HG03025 (cell line): ENCODE measurements at regions not wholly inside any gene's neighbourhood (a gene's known extent, or its start where the extent isn't known, plus 50 kb on each side); places are given as distances from the start of the nearest gene placed in this dataset.

Experiments
- ATAC-seq: cut with Tn5 transposase; IDR thresholded peaks from one replicate; pipeline ENCODE4 v1.9.1; 2021; ENCODE audit warnings: mild to moderate bottlenecking, moderate library complexity; ENCODE audit not compliant: unreplicated experiment, low FRiP score

DNA sequence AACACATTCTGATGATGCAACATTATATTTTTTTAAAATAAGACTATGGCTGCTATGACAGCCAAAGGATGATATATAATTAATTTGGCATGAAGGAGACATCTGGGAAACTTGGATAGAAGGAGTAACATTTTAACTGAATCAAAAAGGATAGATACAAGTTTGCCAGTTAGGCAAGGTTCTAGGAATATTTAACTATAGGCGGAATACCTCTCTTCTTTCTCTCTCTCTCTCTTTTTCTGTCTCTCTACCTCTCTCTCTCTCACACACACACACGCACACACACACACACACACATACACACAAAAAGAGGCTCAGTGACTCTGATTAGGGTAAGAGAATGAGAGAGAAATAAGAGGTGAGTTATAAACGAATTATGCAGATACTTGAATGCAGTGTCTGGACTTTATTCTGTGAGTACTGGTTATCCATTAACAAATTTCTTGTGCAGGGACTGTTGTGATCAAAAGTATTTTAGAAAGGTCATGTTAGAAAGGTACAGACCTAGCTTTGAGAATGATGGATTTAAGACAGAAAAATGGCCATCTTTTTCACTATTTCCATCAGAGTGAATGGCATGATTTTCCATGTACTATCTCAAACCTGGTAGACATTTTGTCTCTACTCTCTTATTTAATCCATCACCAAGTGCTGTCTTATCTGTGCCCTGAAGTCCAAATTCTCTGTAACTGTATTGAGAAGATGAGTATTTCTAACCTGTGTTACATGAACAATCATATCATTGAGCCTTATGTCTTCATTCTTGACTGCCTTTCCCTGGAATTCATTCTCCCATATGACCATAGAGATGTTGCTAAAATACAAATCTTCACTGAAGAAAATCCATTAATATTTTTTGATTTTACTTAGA, 1106.9 kb upstream of the ADGRL4 start:
- ATAC-seq = no peak

DNA sequence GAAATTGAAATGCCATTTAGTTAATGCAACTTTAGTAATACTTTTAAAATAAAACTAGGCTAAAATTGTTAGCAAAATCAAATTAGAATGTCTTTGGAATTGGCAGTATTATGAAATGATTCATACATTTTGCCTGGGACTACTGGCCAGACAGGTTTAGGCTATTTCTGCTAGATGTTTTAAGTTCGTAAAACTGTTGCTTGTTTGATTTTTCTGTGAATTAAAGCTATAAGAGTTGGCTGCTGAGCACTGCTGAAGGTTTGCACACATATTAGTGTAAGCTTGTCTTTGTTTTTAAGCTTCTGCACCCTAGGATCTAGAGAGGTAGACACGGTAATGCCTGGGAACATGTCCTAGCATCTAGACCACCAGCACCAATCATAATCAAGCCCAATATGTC, 1094.6 kb upstream of the ADGRL4 start:
- ATAC-seq = no peak

DNA sequence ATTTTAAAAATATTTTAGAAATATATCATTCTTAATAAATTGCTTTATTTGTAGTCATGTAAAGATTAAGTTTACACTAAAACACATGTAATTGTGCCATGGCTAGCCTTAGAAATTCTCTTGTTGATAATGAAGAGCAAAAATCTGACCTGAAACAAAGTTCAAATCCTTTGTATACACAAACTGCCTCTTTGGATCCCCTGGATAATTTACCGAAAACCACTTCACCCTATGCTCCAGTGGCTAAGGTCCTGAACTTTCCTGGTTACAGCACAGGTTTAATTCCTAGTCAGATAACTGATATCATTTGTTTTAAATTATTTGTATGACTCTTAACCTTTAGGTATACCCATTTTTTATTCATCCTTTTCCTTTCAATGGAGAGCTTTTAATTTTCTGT, 1093.2 kb upstream of the ADGRL4 start:
- no peak for ATAC-seq

DNA sequence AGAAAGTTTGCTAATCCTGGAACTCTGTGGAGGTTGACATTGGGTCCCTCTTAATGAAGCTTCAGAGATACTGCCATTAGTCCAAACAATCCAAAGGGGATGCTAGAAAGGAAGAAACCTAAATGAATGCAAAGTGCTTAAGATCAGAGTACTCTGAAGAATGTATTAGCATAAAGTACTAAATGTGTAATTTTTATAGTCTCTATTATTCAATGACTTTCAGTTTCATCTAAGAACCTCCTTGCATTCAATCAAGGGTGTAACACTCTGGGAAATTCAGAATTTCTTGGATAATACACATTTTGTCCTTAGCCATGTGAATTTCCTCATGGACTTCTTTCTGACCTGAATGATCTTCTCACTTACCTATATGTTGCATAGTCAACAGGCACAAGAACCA, 1078.5 kb upstream of the ADGRL4 start:
- no peak for ATAC-seq

DNA sequence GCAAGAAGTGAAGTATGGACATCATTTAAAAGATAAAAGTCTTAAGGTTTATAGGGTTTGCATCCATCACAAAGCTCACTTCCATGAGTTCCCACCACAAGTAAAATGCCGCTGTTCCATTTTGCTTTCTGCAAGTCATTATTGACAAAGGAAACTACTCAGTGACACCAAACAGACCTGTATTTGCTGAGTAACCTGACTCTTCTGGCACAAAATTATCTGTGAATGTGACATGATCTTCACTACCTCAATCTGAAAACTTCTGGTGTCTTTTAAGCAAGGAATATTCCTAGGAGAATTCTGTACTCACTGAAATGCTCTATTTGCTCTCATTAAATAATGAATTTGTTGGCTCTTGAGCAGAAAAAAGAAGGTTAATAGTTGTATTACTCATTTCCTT, 1077.4 kb upstream of the ADGRL4 start:
- no peak for ATAC-seq

DNA sequence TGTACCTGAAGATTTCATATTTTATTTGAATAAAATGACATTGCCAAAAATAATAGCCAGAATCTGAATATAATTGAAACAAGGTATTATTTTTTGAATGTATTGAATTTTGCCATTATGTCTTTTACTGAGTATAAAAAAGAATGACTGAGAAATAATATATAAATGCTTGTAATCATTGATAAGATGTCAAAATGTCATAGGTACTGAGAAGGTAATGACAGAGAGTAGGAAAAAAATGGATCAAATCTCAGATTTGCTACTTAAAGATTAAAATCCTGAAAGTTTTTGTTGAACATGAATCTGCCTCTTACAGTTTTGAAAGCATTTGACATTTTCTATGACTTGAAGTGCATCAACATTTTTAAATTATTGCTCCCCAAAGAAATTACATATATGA, 1069.9 kb upstream of the ADGRL4 start:
- no peak for ATAC-seq

DNA sequence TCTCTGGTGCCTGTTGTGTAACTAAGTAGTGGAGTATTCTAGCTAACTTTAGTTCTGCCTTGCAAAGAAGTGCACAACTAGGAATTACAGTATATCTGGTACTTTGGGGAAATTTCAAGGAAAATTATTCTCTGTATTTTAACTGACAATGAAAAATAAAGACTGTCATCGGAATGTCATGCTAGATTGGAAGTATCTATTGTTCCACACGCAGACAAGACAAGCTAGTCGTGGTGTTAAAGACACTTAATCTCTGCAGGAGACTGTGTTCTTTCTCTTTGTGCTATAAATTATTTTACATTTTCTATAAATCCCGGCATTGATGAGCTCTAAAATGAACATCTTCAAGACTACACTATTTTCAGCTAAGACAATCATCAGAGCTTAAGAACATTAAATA, 1068.8 kb upstream of the ADGRL4 start:
- ATAC-seq = no peak

DNA sequence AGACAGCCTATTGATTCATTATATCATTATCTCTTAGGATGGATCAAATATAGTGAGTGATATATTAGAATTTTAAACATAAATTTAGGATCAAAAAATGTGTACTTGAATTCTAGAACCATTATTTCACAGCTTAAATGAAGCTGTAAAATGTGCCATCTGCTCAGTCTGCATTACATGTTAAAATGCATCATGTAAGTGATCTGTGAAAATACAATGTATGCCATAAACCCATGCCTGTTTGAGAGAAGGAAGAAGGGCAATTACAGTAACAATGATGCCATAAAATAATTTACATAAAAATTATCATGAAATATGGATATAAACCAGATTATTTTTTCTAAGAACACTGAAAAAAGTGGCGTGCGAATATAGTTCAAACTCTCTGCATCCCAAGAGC, 1066.0 kb upstream of the ADGRL4 start:
- ATAC-seq = no peak

DNA sequence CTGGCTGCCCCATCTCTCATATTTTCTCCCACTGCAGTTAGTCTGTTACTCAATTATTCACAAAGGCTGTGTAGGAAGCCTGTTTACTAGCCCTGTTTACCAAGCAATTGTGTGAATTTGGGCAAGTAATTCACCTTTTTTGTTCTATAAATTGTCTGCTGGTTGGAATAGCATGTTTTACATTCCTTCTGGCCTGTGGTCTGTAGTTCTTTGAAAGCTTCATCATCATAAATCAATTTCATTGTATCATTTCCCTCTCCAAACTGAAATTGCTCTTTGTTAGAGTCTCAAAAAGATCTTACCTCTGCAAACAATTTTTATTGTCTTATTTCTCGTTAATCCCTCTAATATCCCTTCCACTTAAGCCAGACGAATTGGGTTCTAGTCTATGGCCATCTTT, 1059.5 kb upstream of the ADGRL4 start:
- no peak for ATAC-seq

DNA sequence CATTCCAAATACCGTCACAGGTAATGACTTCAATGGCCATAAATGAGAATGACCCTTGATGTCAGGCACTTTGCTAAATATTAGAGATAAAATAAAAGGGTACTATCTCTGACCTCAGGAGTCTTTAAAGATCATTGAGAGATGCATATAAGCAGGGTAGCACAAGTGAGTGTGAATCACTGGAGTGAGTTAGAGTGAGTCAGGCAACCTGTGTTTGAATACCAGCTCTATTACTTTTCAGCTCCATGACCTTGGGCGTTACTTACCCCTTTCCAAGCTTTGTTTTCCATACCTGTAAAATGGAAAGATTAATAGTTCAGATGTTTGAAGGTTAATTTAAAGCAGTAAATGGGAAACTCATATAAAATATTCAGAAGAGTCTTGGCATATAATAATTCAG, 1058.0 kb upstream of the ADGRL4 start:
- ATAC-seq = no peak

DNA sequence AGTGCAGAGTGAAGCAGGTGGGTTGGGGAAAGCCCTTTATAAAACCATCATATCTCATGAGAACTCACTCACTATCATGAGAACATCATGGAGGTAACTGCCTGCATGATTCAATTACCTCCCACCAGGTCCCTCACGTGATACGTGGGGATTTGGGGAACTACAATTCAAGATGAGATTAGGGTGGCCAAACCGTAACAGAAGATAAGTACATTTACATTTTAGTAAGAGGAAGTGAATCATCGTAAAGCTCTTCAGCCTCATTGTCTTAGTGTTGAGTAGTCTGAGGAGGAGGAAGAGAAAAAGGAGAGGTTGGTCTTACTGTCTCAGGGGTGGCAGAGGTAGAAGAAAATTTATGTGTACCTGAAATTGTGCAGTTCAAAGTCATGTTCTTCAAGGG, 1053.4 kb upstream of the ADGRL4 start:
- ATAC-seq = no peak

DNA sequence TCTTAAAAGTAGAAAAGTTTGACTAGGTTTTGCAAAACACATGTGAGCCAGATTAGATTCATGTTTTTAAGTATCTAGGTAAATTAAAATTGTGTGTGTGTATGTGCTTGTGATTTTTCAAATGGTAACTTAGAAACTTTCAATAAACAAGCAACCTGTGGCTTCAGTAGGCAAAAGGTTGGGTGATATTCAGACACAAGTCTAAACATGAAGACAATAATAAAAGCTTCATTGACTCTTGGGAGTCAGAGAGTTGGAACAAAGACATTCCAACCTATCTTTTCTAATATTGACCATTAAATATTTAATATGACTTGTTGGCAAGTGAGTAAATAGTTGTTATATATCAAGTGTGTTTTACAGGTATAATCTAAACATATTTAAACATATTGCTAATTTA, 1049.6 kb upstream of the ADGRL4 start:
- ATAC-seq = no peak

DNA sequence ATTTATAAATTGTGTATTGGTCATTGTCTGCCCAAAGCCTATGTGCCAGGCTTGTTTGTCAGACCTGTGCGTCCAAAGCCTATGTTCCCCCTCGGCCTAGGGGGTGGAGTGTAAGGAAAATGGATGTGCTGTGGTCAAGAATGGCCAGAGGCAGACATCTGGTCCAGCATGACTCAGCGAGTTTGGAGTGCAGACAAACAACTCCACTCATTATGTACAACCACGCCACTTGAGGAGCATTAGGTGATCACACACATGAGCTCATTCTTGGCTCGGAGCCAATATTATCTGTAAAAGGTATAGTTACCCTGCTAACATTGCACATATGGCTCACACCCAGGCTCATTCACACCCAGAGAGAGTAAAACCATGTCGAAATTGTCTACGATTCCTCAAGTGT, 1047.6 kb upstream of the ADGRL4 start:
- no peak for ATAC-seq

DNA sequence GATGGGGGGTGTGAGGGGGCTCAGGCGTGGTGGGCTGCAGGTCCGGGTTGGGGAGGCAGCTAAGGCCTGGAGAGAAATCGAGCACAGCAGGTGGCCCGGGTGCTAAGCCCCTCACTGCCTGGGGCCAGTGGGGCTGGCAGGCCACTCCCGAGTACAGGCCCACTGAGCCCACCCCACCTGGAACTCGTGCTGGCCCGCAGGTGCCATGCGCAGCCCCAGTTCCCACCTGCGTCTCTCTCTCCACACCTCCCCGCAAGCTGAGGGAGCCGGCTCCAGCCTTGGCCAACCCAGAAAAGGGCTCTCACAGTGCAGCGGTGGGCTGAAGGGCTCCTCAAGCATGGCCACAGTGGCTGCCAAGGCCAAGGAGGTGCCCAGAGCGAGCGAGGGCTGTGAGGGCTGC, 1047.1 kb upstream of the ADGRL4 start:
- ATAC-seq = no peak

DNA sequence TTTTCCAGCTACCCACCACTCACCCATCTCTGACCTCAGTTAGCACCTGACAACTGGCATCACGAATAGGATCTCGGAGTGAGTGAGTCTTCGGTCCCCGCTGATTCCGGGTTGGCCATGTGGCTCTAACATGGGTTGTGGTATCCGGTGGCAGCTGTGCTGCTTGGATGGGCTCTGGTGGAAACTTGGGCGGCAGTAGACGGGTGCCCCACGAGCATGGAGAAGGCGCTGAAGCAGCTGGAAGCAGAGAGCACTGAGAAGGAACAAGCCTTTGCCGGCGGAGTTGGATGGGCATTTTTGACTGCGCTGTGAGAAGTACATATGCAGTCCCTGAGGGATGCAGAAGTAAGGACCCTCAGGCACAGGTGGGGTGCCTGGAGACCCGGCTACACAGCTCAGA, 1044.0 kb upstream of the ADGRL4 start:
- no peak for ATAC-seq

DNA sequence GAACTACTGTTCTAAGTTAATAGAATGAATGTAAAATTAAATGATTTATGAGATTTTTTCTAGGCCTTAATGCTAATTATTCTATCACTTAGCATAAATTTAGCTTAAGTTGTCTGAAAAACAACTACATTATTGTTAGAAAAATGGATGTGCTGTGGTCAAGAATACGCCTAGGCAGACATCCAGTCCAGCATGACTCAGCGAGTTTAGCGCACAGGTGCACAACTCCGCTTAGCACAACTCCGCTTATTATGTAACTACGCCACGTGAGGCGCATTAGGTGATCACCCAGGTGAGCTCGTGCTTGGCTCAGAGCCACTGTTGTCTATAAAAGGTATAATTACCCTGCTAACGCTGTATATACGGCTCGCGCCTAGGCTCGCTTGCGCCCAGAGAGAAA, 1043.6 kb upstream of the ADGRL4 start:
- ATAC-seq = no peak

DNA sequence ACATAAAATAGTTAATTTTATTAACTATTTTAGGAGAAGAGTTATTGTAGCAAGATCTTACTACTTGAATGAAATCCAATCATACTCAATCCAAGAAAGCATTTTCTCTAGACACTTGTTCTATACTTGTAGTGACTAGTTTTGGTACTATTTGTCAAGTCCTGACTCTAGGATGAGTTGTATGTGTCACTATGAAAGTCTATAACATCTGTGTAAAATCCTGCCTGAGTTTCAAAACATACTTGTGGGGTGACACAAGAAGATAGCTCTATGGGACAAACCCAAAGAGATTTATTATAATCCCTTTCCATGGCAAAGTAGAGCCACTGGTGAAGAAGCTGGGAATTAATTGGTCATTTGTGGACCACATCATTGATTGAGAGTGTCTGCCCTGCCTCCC, 1042.2 kb upstream of the ADGRL4 start:
- no peak for ATAC-seq

DNA sequence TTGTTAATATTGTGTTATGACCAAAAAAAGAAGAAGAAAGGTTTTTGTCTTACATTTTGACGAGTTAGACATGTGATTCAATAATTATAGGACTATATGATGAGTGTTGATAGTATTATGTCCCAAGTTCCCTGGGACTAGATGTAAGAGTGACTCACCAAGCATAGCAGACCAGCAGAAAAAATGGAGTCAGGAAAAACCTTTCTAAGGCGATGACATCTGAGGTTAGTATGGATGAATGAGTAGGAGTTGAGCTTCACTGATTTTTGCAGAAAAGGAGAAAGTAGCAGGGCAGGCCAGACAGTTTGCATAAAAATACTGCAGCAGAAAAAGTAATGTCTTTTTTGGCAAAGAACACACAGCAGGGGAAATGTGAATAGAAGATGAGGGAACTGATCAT, 1041.3 kb upstream of the ADGRL4 start:
- no peak for ATAC-seq

DNA sequence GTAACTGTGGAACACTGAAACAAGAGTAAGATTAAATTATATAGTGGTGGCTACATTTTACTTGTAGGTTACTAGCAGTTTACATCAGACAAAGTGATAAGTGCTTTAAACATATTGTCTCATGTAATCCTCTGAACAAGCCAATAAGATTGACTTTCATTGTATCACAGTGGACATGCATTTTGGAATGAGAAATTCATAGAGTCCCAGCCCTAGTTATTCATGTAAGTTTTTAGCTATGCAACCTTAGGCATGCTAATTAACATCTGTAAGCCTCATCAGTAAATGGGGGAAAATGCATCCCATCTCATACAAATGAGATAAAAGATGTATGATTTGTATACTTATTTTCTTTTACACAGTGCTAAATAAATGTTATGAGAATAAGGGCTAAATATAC, 1038.1 kb upstream of the ADGRL4 start:
- no peak for ATAC-seq

DNA sequence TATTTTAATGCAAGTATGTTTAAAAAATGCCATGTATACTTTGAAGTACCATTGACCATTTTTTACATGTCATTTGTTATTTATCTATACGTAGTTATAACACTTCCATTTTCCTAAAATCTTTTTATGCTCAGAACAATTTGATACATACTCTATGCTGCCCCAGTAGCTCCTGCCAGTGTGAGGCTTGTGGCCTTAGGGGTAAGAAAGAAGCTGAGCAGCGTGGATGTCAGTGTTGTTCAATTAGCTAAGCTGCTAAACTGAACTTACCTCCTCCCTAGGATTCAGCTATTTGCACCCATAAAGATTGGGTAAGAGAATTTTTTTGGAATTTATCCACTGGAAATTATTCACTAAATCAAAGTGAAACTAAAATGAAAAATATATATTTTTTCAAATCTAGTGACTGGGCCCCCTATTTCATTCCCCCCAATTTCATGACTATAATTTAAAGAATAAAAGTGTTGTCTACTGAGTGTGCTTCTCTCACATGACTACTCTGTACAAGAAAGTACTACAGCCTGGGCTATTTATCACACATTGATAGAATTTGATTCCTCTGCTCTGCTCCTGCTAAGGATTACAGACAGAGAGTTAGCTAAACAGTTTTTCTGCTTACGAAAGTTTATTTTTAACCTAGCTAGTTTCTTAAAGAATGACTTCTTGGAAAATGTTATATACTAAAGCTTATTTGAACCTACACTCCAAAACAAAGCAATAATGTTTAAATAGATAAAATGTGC, 1030.3 kb upstream of the ADGRL4 start:
- no peak for ATAC-seq

DNA sequence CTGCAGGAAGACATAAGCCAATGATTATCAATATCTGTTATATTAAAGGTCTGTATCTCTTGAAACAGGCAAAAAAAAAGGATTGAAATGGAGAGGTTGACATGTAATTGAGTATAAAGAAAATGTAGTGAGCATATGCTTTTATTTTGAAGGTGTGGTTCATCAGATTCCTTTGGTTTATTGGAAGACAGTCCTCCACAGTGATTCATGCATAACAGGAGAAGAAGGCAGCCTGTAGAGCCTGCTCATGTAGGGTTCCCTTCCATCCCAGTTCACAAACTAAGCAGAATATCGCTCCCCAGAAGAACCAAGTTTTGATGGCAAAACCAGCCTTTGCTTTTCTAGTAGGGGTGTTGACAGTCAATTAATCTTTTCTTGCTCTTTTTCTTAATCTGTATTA, 1016.8 kb upstream of the ADGRL4 start:
- no peak for ATAC-seq

DNA sequence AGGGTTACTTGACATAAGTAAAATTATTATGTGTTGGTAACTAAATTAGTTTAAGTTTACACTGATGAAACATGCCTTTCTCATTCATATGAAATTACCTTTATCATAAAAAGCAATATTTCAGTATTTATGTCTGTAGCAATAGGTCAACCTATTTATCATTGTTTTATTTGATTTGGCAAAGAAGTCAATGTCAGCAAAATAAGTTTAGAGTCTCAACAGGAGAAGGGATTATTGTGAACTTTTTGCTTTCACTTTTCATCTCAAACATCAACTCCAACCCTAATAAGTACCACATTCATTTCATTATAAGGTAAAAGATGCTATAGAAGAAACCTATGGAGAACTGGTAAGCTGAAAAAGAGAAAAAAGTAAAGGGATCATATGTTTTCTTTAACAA, 1015.4 kb upstream of the ADGRL4 start:
- ATAC-seq = no peak
